H4 (cell line): ENCODE measurements at regions not wholly inside any gene's neighbourhood (a gene's known extent, or its start where the extent isn't known, plus 50 kb on each side); places are given as distances from the start of the nearest gene placed in this dataset.
A peak's percentile ranks its signal among the peaks of the same experiment; 100 is the strongest.

Experiments
- DNase-seq: peaks from one replicate; pipeline ENCODE4 v3.0.0-alpha.2; 2015; ENCODE audit warnings: low spot score

- no peak for DNase-seq
Observed at GRCh38 chr16:62913333-62913732, 877.1 kb upstream of the CDH8 start.

- DNase-seq = no peak
Observed at GRCh38 chr16:62909597-62909996, 873.4 kb upstream of the CDH8 start.

GRCh38 chr16:62907562-62907961 lies 871.3 kb upstream of the CDH8 start:
- no peak for DNase-seq

DNA sequence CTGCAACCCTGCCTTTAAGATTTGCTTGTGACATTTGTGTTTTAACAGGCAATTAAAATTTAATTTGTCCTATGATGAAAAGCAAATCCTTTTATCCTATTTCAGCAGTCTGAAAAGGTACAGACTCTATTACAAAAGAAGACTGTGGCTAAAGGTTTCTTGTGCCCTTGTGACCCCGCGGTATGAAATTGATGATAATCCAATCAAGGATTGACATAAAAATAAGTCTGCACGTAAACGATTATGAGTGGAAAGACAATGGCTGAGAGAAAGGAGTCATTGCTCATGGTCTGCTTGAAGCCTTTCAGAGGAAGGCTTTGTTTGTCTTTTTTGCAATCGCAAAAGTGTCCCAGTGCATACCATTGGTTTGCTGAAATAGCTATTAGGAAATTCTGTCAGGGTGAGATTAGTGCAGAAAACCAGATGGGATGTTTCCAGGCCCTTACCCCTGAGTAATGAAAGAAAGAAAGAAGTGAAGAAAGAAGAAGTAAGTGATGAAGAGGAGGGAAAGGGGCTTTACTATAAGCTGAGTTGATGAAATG lies 867.8 kb upstream of the CDH8 start:
- no peak for DNase-seq

DNA sequence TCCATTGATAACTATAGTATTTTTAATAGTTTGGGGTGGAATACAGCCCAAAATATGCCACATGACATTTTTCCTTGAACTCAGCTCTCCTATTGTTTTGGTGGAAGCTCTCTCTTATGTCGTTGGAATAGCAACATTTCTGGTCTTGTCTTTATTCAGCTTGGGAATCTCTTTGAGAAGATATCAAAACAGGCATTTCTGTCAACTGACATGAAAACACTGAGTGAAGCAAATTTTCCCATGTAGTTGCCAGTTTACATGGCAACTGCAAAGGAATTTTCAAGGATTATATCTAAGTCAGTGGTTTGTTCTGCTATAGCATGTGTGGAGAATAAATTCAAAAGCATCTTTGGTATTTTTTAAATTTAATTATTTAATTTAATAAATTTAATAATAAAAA lies 863.5 kb upstream of the CDH8 start:
- no peak for DNase-seq

DNA sequence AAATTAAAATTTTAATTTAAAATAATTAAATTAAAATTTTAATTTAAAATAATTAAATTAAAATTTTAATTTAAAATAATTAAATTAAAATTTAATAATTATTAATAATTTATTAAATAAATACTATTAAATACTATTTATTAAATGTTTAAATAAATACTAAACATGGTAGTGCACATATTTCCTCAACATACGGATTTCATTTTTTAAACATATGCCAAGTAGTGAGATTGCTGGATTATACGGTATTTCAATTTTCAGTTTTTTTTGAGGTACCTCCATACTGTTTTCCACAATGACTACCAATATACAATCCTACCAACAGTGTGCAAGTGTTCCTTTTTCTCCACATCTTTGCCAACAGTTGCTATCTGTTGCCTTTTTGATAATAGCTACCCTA lies 852.9 kb upstream of the CDH8 start:
- DNase-seq = no peak

GRCh38 chr16:62883509-62883908 lies 847.3 kb upstream of the CDH8 start:
- DNase-seq = no peak

- no peak for DNase-seq
Observed at GRCh38 chr16:62882552-62883221, 846.4 kb upstream of the CDH8 start.

DNA sequence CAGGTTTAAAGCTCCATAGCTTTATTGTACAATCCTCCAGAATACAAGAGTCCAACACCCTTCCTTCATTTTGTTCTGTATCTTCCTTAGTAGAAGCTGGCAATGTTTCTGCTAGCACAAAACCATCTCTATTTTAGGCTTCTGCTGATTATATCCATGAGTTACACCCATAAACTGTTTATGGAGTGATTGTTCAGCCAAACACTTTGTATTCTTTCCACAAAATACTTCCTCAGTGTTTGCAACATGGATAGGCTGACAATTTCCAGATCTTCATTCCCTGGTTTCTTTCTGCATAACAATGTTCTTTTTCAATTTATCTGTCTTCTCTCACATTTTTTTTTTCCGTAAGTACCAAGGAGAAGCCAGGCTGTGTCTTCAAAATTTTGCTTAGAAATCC lies 839.9 kb upstream of the CDH8 start:
- no peak for DNase-seq

GRCh38 chr16:62872339-62872738 lies 836.1 kb upstream of the CDH8 start:
- DNase-seq = no peak

DNA sequence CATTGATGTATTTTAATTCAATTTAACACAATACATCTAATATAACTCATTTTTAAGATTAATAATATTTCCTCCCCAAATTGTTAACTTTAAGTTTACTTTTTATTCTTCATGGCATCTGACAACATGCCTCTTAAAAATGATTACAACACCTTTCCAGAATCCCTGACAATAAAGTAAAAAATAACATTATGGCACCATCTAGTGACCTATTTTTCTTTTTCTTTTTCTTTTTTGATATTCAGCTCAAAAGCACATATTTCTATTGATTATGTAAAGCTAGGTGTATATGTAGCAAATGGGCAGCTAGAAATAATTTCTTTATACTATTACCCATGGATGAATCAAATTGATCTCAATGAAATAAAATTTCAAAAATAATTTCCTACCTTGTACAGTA lies 834.3 kb upstream of the CDH8 start:
- no peak for DNase-seq

GRCh38 chr16:62869837-62870236 lies 833.6 kb upstream of the CDH8 start:
- DNase-seq = no peak

DNA sequence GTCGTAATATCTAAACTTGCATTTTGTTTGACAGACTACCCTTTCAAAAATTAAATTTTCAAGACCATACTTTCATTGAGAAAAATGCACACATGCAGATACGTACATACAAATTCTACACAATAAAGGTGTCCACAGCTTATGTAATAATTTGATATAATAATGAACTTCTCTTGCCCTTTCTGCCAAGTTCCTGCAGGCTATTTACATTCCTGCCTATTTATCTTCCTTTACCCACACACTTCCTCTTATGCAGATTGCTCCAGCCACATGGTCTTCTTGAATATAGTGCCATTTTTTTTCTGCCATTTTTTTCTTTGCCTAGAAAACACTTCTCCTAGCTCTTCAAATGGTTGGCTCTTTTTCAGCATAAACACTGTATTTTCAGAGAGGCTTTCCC lies 826.9 kb upstream of the CDH8 start:
- DNase-seq = peak; percentile 16

DNA sequence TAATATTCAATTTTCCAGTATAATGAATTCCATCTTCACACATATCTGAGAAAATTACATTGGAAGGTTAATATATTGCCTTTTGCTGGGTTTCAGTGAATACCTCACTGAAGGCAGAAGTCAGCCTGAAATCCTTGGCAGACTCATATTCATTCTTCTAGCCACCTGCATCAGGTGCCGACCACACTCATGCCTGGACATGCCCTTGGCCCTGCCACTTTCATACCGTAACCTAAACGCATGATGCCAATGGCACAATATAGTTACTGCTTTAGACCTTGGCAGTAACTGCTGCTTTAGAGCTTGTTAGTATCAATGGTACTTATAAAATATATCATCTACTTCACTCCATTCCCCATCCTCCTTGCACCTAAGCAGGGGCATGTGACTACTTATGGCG lies 817.6 kb upstream of the CDH8 start:
- no peak for DNase-seq

GRCh38 chr16:62846399-62847057 lies 810.3 kb upstream of the CDH8 start:
- DNase-seq = no peak

DNA sequence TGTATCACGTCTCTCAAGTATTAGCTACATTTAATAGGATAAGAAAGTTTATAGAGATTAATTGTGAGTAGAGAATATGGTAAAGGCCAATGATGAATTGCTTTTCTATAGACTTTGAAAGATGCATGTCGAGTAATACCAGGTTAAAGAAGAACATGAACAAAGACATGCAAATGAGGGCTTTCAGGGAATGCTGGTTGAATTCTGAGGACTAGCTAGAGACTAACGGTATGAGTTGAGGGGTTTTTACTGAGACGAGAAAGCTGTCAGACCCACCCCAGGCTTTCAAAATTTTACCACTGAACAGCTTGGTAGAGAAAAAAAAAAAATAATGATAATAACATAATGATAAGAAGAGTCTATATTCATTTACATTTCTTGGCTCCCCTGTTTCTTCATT lies 796.0 kb upstream of the CDH8 start:
- no peak for DNase-seq

GRCh38 chr16:62831235-62831850 lies 795.1 kb upstream of the CDH8 start:
- DNase-seq = no peak

- no peak for DNase-seq
Observed at GRCh38 chr16:62829607-62830006, 793.4 kb upstream of the CDH8 start.

GRCh38 chr16:62829084-62829483 lies 792.8 kb upstream of the CDH8 start:
- no peak for DNase-seq

DNA sequence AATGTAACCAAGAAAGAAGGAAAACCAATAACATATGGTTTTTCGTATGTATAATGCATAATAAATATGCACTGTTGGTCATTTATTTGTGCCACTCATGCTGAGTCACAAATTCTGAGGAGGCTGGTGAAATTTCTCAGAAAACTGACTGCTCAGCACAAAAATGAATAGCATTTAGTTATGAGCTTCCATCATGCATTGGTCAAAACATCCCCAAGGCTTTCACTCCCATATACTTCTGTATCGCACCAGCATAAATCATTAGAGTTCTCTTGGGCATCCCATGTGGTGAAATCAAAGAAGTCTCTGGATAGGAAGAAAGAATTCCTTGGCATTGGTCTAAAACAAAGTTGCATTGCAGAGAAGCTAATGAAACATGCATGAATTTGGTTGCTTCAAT lies 785.6 kb upstream of the CDH8 start:
- no peak for DNase-seq

DNA sequence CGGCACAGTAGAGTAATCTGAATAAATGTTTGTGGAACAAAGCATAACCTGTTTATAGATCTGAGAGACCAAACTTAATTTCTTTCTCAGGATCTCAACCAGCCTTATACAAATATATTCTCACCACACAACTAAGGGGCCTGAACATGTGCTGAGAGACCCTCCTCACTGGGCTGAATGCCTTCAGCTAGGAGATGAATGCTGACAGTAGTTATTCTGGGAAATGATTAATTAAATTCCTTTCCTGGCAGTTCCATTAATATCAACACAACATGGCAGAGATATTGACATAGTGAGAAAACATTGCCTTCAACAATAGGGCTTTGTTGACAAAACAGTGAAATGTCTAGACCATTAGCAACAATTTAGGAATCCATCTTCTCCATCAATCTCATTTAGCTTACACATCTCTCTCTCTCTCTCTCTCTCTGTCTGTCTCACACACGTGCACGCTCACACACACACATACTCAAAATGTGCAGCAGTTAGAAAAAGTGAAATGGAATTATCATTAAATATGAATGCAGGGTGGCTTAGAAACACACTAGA lies 780.8 kb upstream of the CDH8 start:
- no peak for DNase-seq

GRCh38 chr16:62814891-62815290 lies 778.7 kb upstream of the CDH8 start:
- DNase-seq = no peak
